GM21737 (cell line): ENCODE measurements at regions not wholly inside any gene's neighbourhood (a gene's known extent, or its start where the extent isn't known, plus 50 kb on each side); places are given as distances from the start of the nearest gene placed in this dataset.

Source experiments
- ATAC-seq: cut with Tn5 transposase; IDR thresholded peaks from one replicate; pipeline ENCODE4 v1.9.1; 2021; ENCODE audit warnings: mild to moderate bottlenecking, moderate library complexity; ENCODE audit not compliant: unreplicated experiment

- no peak for ATAC-seq
Measured at GRCh38 chr11:16448123-16448717, 91.9 kb upstream of the SOX6 start.

- ATAC-seq: no peak
Measured at GRCh38 chr11:16441461-16441860, 85.1 kb upstream of the SOX6 start.

- no peak for ATAC-seq
Measured at GRCh38 chr11:16440136-16440535, 83.8 kb upstream of the SOX6 start.

- no peak for ATAC-seq
Measured at GRCh38 chr11:16434036-16434435, 77.7 kb upstream of the SOX6 start.

- ATAC-seq: no peak
Measured at GRCh38 chr11:16430674-16431073, 74.3 kb upstream of the SOX6 start.

- no peak for ATAC-seq
Measured at GRCh38 chr11:16421826-16422225, 65.5 kb upstream of the SOX6 start.

GRCh38 chr11:16418428-16419097, 62.2 kb upstream of the SOX6 start:
- ATAC-seq: no peak

GRCh38 chr11:16412525-16413172, 56.3 kb upstream of the SOX6 start:
- ATAC-seq: no peak

GRCh38 chr11:16410479-16410878, 54.1 kb upstream of the SOX6 start:
- ATAC-seq: no peak

GRCh38 chr11:16408619-16409018, 52.3 kb upstream of the SOX6 start:
- ATAC-seq: no peak

GRCh38 chr11:16406226-16406625, 49.9 kb upstream of the SOX6 start:
- ATAC-seq: no peak
